OCI-LY7 (cell line): ENCODE measurements at regions not wholly inside any gene's neighbourhood (a gene's known extent, or its start where the extent isn't known, plus 50 kb on each side); places are given as distances from the start of the nearest gene placed in this dataset.

Experiments
- CTCF ChIP-seq: fragments of 200-600 bp; sonication (generic); conservative IDR thresholded peaks from 2 replicates; pipeline ENCODE4 v1.5.1; 2014; ENCODE audit warnings: mild to moderate bottlenecking, antibody characterized with exemption, low read length, moderate library complexity, mixed read lengths
- EZH2phosphoT487 ChIP-seq: fragments of 200-600 bp; sonication (generic); IDR thresholded peaks from 2 replicates; pipeline ENCODE4 v1.6.1; 2018; ENCODE audit warnings: low read depth, borderline replicate concordance, mild to moderate bottlenecking, mixed run types, antibody characterized with exemption, low read length, moderate library complexity, mixed read lengths

- no peak for TF ChIP-seq CTCF
- TF ChIP-seq EZH2phosphoT487, result no peak
Observed at GRCh38 chr7:142383841-142384492, 126.1 kb upstream of the PRSS58 start.
